Astrocyte of the hippocampus (primary cell): ENCODE measurements at regions not wholly inside any gene's neighbourhood (a gene's known extent, or its start where the extent isn't known, plus 50 kb on each side); places are given as distances from the start of the nearest gene placed in this dataset.
"Not testable (repeated sequence)": the region's sequence is repeated elsewhere in the genome, so short reads cannot be mapped to it uniquely, and the experiment has no call there.

Experiments used
- DNase-seq: peaks from one replicate; pipeline ENCODE4 v3.0.0; 2011; ENCODE audit warnings: low read depth, low spot score

DNA sequence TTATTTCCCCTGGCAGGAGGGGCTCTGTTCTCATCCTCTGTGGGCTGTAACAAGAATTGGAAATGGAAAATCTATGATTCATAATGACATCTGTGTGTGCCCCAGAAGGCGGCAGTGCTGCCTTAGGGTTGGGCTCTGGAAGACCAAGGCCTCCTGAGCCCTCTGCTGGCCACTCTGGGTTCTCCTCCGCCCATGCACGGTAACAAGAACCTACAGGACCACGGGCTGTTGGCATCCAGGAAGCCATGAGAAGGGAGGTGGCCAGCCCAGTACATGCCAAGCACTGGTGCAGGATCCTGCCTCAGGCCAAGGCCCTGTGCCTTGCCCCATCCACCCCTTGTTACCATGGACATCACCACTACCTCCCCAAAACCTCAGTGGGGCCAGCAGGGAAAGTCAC is 454.2 kb downstream of the TP53TG3F start:
- DNase-seq, result not testable (repeated sequence)

DNA sequence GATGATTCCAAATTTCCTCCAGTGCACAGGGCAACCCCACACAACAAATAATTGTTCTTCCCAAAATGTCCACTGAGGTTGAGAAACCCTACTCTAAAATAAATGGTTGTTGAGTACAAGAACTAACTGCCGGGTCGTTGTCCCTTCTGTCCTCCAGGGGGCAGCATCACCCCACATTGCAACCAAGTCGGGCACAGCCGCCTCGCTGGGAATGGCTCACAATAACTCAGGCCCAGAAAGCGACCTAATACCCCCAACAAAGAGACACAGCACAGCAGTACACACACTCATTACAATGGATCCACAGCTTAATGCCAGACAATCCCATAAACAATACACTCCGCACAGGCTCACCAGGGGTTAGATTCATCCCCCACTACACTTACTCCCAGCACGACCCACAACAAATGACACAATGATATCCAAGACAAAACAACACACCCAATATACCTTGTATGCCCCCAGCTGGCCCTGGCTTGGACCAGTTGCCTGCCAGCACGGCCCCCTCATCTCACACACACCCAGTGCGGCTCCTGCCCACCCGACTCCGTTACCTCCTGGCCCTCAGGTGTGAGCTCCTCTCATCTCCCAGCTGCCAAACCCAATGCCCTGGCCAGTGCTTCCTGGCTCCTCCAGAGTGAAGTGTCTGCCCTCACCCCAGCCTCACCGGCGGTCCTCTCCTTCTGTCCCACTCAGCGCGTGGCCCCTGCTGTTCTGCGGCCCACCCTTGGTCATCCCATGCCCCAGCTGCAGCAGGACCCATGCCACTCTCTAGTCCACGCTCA is 461.5 kb downstream of the TP53TG3F start:
- DNase-seq, result not testable (repeated sequence)

DNA sequence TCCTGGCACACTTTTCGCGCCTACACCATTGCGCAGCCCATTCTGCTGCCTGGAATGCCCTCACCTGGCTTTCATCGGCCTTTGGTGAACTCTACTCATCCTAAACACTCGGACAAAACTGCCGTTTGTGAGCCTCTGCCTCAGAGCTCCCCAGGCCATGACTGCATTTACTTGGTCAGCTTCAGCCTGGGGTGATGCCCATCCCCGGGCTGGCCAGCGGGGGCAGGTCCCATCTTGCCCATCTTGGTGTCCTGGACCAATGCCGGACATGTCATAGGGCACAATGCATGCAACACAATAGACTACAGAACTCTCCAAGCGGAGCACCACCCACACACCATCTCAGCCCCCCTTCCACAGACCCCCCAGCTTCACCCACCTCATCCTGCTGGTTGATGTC is 463.5 kb downstream of the TP53TG3F start:
- not testable (repeated sequence) for DNase-seq

DNA sequence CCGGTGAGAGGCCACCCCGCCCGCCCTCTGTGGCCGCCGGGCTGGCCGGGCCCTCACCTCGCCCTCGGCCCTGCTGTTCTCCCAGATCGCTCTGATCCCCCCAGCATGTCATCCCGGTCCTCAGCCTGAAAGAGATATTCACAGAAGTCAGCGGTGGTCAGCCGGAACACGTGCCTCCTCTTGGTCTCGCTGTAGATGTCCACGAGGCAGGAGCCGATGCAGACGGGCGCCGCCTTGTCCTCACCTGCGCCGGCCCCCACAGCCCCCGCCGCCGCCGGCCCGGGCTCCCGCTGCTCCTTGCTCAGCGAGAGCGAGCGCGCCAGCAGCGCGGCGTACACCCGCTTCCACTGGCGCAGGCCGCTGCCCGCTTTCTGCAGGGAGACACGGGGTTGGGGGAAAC is 468.6 kb downstream of the TP53TG3F start:
- DNase-seq, result not testable (repeated sequence)

DNA sequence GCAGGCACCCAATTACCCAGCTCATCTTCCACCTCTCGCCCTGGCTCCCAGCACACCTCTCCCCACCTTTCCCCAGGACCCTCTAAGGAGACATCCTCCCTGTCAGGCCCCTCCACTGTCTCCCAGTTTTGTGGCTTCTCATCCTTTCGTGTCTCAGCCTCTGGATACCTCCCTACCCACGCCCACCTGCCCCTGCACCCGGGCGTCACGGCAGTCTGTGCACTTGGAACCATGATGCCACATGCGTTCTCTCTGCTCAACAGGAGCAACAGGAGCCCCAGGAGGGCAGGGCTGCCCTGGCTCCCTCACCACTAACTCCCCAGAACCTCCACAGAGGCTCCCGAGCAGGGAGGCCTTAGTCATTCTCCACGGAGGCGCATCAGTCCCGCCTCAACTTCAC is 472.8 kb downstream of the TP53TG3F start:
- not testable (repeated sequence) for DNase-seq

DNA sequence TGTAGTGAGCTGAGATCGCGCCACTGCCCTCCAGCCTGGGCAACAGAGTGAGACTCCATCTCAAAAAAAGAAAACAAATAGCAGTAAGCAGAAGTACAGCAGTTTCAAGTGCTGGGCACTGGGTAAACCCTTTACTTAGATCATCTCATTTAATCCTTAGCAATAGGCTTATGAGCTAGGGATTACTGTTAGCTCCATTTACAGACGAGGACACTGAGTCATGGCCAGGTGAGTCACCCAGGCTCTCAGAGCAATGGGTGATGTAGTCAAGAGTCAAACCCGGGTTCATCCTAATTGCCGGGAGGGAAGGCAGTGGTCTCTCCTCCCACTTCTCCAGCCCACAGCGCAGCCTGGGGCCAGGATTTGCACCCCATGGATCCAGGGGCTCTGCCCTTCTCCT is 473.6 kb downstream of the TP53TG3F start:
- not testable (repeated sequence) for DNase-seq

DNA sequence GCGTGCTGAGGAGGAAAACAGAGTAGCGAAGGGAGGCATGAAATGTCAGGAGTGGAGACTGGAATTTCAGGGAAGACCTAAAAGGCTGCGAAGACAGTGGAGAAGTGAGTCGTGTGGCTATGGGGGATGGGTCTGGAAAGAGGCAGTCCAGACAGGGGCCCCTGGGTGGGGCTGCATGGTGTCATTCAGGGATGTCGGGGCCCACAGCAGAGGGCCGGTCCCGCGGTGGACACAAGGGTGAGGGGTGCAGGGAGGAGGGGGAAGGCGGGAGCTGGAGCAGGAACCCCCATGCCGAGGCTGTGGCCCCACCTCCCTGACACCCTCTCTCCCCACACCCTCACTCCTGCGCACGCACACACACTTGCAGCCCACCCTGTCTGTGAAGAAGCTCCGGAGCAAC is 476.4 kb downstream of the TP53TG3F start:
- not testable (repeated sequence) for DNase-seq

DNA sequence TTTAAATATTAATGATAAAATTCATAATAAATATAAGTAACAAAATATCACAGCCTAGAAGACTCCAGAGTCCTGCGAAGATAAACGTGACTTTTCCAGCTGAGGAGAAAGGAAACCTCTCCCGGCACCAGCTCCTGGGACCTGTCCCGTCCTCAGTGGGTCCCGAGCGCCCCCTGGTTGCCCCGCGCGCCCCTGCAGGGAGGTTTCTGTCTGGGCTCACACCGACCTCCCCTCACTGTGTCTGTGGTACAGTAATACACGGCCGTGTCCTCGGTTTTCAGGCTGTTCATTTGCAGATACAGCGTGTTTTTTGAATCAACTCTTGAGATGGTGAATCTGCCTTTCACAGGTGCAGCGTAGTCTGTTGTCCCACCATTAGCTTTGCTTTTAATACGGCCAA is 478.7 kb downstream of the TP53TG3F start:
- DNase-seq, result not testable (repeated sequence)

DNA sequence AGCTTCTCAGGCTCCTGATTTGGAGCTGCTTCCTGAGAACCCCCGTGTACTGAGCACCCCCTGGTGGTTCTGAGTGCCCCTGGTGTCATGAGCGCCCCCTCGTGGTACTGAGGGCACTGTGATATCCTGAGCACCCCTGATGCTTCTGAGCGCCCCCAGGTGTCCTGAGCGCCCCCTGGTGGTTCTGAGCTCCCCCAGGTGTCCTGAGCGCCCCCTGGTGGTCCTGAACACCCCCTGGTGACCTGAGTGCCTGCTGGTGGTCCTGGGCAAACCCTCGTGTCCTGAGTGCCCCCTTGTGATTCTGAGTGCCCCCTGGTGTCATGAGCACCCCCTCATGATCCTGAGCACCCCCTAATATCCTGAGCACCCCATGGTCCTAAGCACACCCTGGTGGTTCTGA is 502.1 kb downstream of the TP53TG3F start:
- DNase-seq, result not testable (repeated sequence)

DNA sequence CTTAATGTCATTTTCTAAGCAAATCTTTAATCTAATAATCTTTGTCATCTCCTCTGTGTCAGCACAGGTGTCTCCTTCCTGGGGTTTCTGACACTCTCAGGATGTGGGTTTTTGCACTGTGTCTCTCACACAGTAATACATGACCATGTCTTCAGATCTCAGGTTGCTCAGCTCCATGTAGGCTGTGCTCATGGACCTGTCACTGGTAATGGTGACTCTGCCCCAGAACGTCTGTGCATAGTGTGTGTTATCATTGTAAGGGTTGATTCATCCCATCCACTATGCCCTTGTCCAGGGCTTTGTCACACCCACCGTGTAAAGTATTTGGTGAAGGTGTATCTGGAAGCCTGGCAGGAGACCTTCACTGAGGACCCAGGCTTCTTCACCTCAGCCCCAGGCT is 506.1 kb downstream of the TP53TG3F start:
- DNase-seq, result not testable (repeated sequence)

DNA sequence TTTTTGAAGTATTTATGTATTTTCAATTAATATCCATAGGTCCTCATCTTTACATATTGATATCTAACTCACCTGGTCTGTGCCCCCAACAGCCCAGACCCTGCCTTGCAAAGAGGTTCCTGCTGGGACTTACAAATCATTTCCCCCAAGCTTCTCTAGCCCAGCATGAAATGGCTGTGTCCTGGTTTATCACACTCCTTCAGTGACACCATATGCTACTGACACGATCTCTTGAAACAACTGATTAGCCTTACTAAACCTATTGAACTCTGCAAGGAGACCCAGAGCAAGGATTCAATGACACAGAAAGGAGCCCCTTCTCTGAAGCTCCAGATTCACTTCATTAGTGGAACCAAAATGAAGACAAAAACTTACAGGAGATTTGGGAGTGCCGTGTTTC is 507.4 kb downstream of the TP53TG3F start:
- DNase-seq, result not testable (repeated sequence)

DNA sequence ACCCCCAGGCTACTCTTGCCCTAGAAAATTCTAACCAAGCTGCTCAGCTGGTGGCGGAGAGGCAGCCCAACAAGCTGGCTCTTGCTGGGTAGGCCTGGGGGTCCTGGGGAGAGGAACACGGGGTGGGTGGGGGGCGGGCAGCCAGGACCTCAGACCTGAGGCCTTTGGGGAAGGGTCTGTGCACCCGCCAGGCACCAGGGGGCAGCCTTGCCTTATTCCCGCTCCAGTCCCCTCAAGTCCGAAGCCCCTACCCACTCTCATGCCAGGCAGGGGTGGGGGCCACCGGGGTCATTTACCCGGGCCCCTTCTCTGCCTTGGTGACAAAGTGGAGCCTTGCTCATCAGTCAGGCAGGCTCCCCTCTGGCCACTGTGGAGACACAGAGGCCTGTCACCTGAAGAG is 515.1 kb downstream of the TP53TG3F start:
- not testable (repeated sequence) for DNase-seq

DNA sequence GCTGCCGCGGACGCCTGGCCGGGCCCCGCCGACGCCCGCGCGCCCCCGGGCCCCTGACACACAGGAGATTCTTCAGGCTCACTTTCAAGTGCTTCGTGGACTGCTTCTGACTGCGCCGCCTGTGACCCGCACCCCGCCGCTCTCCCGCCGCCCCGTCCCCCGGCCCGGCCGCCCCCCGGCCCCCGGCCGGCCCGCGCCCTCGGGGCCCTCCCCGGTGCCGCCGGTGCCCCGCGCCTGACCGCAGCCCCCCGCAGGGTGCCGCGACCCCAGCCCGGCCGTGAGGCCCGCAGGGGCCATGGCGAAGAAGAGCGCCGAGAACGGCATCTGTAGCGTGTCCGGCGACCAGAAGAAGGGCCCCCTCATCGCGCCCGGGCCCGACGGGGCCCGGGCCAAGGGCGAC is 516.3 kb downstream of the TP53TG3F start:
- DNase-seq, result not testable (repeated sequence)

DNA sequence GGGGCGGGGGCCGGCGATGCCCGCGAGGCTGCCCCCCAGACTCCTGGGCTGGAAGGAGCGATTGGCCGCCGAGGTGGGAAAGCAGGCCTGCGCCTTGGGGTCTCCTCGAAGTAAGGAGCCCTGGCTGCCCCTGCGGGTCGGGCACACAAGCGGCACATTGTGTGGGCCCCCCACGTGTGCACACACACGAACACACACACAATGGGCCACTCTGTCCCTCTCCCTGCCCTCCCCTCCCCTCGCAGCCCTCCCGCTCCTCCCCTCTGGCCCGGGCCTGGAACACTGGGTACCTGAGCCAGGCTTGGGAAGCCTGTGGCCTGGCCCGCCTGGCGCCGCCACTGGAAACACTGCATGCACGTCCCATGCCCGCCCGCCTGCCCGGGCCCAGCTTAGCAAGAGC is 517.1 kb downstream of the TP53TG3F start:
- DNase-seq, result not testable (repeated sequence)

DNA sequence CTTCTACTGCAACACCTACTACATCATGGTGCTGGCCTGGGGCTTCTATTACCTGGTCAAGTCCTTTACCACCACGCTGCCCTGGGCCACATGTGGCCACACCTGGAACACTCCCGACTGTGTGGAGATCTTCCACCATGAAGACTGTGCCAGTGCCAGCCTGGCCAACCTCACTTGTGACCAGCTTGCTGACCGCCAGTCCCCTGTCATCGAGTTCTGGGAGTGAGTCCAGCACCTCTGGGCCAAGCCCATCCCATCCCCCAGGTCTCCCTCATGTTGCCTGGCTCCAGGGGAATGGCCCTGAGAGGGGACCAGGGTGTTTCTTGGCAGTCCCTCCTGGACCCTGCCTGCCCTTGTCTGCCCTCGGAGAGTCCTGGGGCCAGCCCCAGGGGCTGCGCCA is 519.4 kb downstream of the TP53TG3F start:
- not testable (repeated sequence) for DNase-seq

DNA sequence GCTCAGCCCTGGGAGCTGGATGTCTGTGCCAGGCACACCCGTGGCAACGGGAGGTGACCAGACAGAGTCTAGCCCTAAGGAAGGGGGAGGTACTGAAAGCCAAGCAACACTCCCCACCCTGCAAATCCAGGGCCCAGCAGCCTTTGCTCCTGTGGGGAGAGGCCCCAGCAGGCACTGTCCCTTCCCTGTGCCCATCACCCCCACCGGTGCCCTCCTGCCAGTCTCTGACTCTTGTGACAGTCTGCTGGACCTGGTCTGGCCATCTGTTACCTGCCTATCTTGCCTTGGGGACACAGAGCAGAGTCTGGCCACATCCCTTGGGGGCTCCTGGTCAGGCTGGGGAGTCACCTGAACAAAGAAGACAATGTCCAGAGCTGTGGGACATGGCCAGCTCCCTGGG is 520.2 kb downstream of the TP53TG3F start:
- DNase-seq, result not testable (repeated sequence)

DNA sequence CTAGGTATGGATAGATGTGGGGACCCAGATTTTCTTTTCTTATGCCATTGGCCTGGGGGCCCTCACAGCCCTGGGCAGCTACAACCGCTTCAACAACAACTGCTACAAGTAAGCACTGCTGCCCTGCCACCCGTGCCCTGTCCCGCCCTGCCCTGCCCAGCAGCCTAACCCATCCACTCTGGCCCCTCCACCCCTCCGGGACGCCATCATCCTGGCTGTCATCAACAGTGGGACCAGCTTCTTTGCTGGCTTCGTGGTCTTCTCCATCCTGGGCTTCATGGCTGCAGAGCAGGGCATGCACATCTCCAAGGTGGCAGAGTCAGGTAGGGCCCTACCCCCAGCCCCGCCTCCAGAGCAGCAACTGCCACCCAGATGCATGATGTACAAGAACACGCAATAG is 521.3 kb downstream of the TP53TG3F start:
- not testable (repeated sequence) for DNase-seq

DNA sequence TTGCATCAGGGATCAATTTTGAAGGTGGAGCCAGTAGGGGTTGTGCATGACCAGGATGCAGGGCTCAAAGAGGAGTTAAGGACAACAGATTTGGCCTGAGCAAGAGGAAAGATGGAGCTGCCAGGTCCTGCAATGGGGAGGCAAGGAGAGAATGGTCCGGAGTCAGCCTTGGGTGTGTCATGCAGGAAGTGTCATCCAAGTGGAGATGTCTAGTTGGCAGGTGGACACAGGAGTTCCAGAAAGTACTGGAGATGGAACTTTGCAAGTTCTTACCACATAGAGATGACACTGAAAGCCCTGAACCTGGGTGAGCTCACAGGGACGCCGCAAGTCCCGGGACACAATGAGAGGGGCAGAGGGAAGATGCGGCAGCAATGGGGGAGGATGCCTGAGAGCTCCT is 525.0 kb downstream of the TP53TG3F start:
- not testable (repeated sequence) for DNase-seq

DNA sequence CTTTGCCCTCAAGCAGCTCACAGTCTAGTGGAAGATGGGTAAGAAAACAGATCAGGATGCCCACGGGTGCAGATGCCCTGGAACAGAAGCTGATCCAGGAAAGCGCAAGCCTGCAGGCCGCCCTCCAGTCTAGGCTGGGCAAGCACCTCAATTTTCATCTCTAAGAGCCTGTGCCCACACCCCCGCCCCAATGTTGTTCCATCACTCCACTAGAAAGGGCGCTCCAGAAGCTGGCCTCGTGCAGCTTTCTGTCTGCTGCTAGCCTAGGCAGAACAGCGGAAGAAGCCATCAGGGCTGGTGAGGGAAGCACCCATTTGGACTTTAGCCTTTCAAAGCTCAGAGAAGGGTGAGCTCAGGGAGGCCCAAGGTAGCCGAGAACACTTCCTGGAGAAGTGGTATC is 527.1 kb downstream of the TP53TG3F start:
- DNase-seq, result not testable (repeated sequence)

DNA sequence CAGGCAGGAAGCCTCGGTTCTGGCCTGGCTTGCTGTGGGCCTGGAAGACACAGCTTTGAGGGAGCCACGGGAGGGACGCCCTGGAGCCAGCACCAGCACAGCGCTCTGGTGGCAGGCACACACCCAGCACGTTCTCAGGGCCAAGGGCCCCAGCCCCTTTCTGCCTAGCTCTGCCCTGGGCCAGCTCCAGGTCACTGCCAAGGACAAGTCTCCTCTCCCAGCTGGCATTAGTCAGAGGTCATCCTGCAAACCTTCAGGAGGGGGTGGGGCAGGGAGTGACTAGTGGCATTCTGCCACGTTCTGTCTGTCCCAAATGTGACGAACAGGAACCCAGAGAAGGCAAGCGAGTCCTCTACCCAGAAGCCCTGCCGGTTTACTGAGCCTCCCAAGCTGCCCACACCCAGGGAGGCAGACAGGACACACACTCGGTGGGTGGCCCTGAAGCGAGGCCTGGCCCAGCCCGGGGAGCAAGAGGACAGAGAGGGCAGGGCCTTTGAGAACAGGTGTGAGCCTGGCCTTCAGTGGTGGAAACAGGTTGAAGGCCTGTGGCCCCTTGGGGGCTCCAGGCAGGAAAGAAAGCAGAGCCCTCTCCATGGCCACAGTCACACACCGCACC is 528.0 kb downstream of the TP53TG3F start:
- DNase-seq, result not testable (repeated sequence)

DNA sequence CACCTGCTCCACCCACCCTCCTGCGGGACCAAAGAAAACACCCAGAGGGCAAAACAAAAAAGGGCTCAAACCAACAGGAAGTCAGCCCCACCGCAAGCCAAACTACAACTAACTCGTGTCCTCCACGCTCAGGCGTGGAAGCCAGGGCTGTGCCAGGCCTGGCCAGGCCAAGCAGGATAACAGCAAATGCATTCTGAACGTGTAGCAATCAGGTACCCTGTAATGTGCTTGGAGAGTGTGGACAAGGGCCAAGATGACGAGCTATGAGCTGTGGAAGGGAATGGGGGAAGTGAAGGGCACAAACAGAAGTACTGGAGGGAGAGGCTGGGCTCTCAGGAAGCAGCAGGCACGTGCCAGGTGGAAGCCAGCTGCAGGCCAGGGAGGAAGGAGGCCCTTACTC is 528.6 kb downstream of the TP53TG3F start:
- not testable (repeated sequence) for DNase-seq

DNA sequence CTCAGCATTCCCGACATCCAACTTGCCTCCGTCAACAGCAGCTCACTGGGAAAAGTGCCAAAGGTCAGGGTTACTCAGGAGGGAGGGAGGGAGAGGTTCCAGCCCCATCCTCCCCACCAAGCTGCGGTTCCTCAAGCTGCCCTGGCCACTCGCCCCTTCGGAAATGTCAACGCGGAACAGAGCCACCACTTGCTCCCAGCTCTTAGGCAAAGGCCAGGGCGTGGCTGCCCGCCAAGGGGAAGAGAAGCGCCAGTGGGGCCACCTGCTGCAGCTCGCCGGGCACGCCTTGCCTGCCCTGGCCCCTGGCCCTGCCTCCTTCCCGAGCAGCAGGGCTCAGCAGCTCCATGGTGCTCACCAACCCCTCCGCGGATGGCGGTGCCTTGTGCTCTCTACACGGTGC is 531.1 kb downstream of the TP53TG3F start:
- not testable (repeated sequence) for DNase-seq
